ENCODE measurements at regions not wholly inside any gene's neighbourhood (a gene's known extent, or its start where the extent isn't known, plus 50 kb on each side); places are given as distances from the start of the nearest gene placed in this dataset.

GRCh38 chr3:65226287-65226686 is 538.5 kb upstream of the ADAMTS9 start:
- Histone ChIP-seq H3K4me2 (ENCODE audit: control insufficient read depth, insufficient read depth) (no peak overlapping the region), H3K36me3 (ENCODE audit: control insufficient read depth in 2 of 2, insufficient read depth in 2 of 2, low read length in 1 of 2) (no peaks in the 10 kb centered on the region), H3K27ac (ENCODE audit: control insufficient read depth, insufficient read depth) (no peak overlapping the region), H3K4me1 (ENCODE audit: control insufficient read depth, insufficient read depth, low read length) (no peaks in the 10 kb centered on the region), H3K79me2 (ENCODE audit: control insufficient read depth, insufficient read depth, low read length) (no peaks in the 10 kb centered on the region), H3K4me3 (no peak overlapping the region), H3K27me3 (replicated peaks in 1 of 2; ENCODE audit: control insufficient read depth in 2 of 2, insufficient read depth in 2 of 2, low read length in 1 of 2) (no peaks in the 10 kb centered on the region), H3K9ac (ENCODE audit: control insufficient read depth, insufficient read depth, low read length) (no peak overlapping the region), H2AFZ (ENCODE audit: control insufficient read depth, low read depth, low read length) (no peak overlapping the region), H4K20me1 (ENCODE audit: control insufficient read depth, insufficient read depth) (no peaks in the 10 kb centered on the region), H3K9me3 (replicated peaks; ENCODE audit: control insufficient read depth, insufficient read depth, low read length) (no peaks in the 10 kb centered on the region)
- TF ChIP-seq E4F1 (IDR thresholded peaks at IDR 0.05; ENCODE audit: borderline replicate concordance, partially characterized antibody) (no peak), PRDM15 (CRISPR knock-in tag; IDR thresholded peaks at IDR 0.05) (no peak), RAD21 (IDR thresholded peaks at IDR 0.05; ENCODE audit: insufficient read depth, low read depth, low read length) (no peak), GABPA (IDR thresholded peaks at IDR 0.05; ENCODE audit: low read depth) (no peak), ZSCAN29 (IDR thresholded peaks at IDR 0.05) (no peak)
- no peak for DNase-seq (ENCODE audit: low read depth, low spot score)
- SMC1A ChIA-PET (ENCODE audit: uncharacterized antibody, unreplicated experiment) = no interaction called here
- no peak for FAIRE-seq
- RAD21 ChIA-PET (ENCODE audit: unreplicated experiment) = no interaction called here
- CTCF ChIA-PET = no interaction called here
- no peak for ATAC-seq
- WGBS (ENCODE audit: insufficient coverage, insufficient replicate concordance, low lambda C conversion rate, missing lambda C conversion rate) = no CpG with 5 or more reads among the region's 1 CpG
- in situ Hi-C loops (cut with MboI) = no loop called here
- intact Hi-C loops (cut with micrococcal nuclease; ENCODE audit: unreplicated experiment) = no loop called here
- no TSS peak for BruUV-seq (replicated peaks)
- POLR2A ChIA-PET = no interaction called here

All from GM12878 (cell line).